GM18858 (cell line): ENCODE measurements at regions not wholly inside any gene's neighbourhood (a gene's known extent, or its start where the extent isn't known, plus 50 kb on each side); places are given as distances from the start of the nearest gene placed in this dataset.
A peak's percentile ranks its signal among the peaks of the same experiment; 100 is the strongest.
"Not testable (repeated sequence)": the region's sequence is repeated elsewhere in the genome, so short reads cannot be mapped to it uniquely, and the experiment has no call there.

ENCODE experiments used
- ATAC-seq: cut with Tn5 transposase; IDR thresholded peaks from one replicate; pipeline ENCODE4 v1.9.1; 2021; ENCODE audit not compliant: unreplicated experiment

- ATAC-seq, result not testable (repeated sequence)
Measured at GRCh38 chr17:445839-446238, 93.2 kb upstream of the RPH3AL start, which contains the start of gene RFLNB. Gene RFLNB (minus strand): TSS chr17:445939.

GRCh38 chr17:444879-445454 is 92.4 kb upstream of the RPH3AL start:
- no peak for ATAC-seq

GRCh38 chr17:443109-443508 is 90.5 kb upstream of the RPH3AL start:
- no peak for ATAC-seq

DNA sequence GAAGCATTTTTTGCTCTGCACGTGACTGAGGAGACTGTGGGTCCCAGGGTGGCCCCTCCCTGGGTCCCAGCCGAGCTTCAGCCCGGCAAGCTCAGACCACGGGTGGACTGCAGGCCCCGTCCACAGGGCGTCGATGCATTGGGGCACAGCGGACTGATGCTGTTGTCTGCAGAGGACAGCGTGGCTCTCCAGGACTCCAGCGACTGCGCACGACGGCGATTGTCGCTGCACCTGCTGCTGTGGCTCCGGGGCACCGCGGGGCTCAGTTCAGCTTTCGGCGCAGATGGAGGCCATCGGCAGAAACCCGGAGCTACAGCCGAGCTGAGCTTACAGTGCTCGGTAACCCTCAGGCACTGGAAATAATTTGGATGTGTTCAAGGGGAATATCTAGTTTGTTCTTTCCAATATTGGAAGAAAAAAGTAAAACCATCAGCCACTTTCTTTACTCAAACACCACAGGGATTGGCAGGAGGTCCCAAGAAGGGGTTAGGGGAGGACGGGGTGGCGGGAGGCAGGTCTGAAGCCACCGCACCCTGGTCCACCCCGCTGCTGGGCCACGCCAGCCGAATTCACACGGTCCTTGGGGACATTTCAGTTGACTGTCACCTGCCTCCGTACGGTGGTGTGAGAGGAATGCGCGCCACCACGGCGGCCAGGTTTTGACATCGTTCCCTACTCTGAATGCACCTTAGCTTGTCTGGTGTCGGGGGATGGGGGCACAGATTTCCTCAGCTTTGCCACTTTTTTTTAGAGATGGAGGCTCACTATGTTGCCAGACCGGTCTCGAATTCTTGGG is 88.7 kb upstream of the RPH3AL start:
- ATAC-seq, result no peak

DNA sequence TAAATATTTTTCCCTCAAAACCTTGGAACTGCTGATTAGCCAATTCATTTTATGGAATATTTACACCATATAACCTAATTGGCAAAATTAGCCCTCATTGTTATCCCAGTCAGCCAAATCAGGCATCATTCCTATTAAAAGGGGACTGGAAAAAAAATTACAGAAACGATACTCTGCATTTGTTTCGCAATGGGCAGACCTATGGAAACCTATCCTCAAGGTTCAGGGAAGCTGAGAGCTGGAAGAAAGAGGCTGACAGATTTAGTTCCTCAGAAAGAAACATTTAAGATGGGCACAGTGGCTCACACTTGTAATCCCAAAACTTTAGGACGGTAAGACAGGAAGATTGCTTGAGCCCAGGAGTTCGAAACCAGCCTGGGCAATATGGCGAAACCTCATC is 85.6 kb upstream of the RPH3AL start:
- no peak for ATAC-seq

- ATAC-seq, result no peak
Measured at GRCh38 chr17:437545-437944, 84.9 kb upstream of the RPH3AL start.

DNA sequence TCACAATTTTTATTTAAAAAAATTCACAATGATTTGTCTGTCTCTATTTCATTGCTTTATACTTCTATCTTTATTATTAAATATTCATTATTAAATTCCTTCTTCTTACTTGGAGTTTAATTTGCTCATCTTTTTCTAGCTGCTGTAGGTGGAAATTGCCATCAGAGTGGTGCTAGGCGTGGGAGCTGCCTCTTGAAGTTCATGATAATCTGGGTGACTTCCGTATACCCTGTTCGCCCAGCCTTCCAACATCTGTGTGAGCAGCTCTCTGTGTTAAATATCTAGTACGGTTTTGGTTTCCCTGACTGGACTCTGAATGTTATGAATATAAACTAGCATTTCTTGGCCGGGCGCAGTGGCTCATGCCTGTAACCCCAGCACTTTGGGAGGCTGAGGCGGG is 84.0 kb upstream of the RPH3AL start:
- no peak for ATAC-seq

GRCh38 chr17:432471-432870 is 79.9 kb upstream of the RPH3AL start:
- not testable (repeated sequence) for ATAC-seq

GRCh38 chr17:431494-431893 is 78.9 kb upstream of the RPH3AL start:
- ATAC-seq, result no peak

DNA sequence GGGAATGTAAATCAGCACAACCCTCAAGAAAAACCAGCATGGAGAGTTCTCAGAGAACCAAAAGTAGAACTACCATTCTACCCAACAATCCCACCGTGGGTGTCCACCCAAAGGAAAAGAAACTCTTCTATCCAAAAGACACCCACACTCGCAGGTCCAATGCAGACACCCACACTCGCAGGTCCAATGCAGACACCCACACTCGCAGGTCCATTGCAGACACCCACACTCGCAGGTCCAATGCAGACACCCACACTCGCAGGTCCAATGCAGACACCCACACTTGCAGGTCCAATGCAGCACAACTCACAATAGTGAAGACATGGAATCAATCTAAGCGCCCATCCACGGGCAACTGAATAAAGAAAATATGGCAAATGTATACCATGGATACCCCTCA is 77.0 kb upstream of the RPH3AL start:
- no peak for ATAC-seq

DNA sequence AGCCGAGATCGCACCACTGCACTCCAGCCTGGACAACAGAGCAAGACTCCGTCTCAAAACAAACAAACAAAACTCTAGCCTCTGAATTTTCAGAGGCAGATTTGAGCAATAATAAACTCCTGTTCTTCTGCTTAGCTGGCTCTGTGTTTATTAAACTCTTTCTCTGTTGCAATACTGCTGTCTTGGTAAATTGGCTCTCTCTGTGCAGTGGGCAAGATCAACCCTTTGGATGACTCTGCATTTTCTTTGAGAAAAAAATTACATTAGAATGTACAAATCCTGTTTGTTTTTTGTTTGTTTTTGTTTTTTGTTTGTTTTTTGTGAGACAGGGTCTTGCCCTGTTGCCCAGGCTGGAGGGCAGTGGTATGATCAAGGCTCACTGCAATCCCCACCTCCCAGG is 75.8 kb upstream of the RPH3AL start:
- no peak for ATAC-seq

DNA sequence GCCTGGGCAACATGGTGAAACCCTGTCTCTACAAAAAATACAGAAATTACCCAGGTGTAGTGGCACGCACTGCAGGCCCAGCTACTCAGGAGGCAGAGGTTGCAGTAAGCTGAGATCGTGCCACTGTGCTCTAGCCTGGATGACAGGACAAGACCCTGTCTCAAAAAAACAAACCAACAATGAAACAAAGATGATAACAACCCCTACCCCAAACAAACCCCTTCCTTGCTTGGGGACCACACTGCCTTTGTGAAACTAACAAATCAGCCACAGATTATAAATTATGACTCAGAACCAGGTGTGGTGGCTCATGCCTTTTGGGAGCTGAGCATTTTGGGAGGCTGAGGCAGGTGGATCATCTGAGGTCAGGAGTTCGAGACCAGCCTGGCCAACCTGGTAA is 75.3 kb upstream of the RPH3AL start:
- ATAC-seq, result no peak

GRCh38 chr17:427327-427726 is 74.7 kb upstream of the RPH3AL start:
- no peak for ATAC-seq

GRCh38 chr17:422196-422930 is 69.8 kb upstream of the RPH3AL start:
- no peak for ATAC-seq

GRCh38 chr17:420479-421175 is 68.0 kb upstream of the RPH3AL start:
- ATAC-seq, result no peak

- ATAC-seq, result no peak
Measured at GRCh38 chr17:419073-419735, 66.6 kb upstream of the RPH3AL start.

GRCh38 chr17:418421-418751 is 65.8 kb upstream of the RPH3AL start:
- ATAC-seq, result no peak

GRCh38 chr17:417691-418420 is 65.2 kb upstream of the RPH3AL start:
- ATAC-seq, result no peak

DNA sequence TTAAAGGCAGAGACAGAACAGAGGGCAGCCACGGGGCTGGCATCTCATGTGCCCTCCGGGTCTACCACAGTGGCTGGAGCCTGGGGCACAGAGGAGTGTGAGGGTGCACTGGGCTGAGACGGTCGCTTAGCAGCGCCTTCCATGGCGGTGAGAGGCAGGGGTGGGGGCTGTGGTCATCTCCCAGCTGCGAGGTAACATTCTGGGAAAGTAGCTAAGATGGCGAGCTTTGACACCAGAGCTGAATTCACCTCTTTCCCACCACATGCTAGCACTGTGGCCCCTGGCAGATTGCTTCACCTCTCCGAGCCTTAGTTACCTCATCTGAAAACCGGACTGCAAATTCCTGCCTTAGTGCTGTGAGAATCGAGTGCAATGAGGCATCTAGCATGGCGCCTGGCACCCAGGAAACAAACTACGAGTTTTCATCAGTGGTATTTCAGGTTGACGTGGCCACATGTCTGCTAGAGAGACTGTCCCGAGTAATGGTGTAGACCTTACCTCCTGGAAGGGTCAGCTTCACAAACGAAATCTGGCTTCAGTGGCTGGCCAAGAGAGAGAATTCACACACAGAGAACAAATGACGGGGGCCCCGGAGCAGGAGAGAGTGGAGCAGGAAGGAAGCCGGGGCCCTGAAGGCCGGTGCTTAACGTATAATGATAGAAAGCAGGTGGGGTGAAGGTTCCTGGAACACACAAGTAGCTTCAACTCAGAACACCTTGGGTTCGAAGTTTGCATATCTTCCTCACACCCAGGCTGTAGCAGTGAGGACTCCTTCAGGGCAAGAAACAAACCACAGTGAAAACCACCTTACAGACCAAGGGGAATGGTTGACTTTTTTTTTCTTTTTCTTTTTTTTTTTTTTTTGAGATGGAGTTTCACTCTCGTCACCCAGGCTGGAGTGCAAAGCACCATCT is 63.9 kb upstream of the RPH3AL start:
- peak; percentile 43 for ATAC-seq
